GM23248 (cell line): ENCODE measurements at regions not wholly inside any gene's neighbourhood (a gene's known extent, or its start where the extent isn't known, plus 50 kb on each side); places are given as distances from the start of the nearest gene placed in this dataset.

Experiments used
- DNase-seq: peaks from one replicate; pipeline ENCODE4 v3.0.0-alpha.2; 2015
- H2AFZ ChIP-seq: fragments of 200-600 bp; sonication (generic); 2 replicates; pipeline ENCODE4 v1.6.1; 2016; ENCODE audit warnings: antibody characterized with exemption
- H3F3A ChIP-seq: fragments of 200-600 bp; sonication (generic); 2 replicates; pipeline ENCODE4 v1.6.1; 2016; ENCODE audit warnings: mild to moderate bottlenecking, antibody characterized with exemption, mixed run types; ENCODE audit not compliant: insufficient read depth
- H3K27ac ChIP-seq: fragments of 200-600 bp; sonication (generic); 2 replicates; pipeline ENCODE4 v1.5.1; 2016; ENCODE audit warnings: mild to moderate bottlenecking
- H3K27me3 ChIP-seq: fragments of 200-600 bp; sonication (generic); replicated peaks from 2 replicates; pipeline ENCODE4 v1.6.1; 2016; ENCODE audit warnings: mild to moderate bottlenecking; ENCODE audit not compliant: insufficient read depth
- H3K36me3 ChIP-seq: fragments of 200-600 bp; sonication (generic); 2 replicates; pipeline ENCODE4 v1.6.1; 2016; ENCODE audit warnings: low read depth, mild to moderate bottlenecking
- H3K4me1 ChIP-seq: fragments of 200-600 bp; sonication (generic); 2 replicates; pipeline ENCODE4 v1.6.1; 2016; ENCODE audit warnings: mild to moderate bottlenecking; ENCODE audit not compliant: insufficient read depth
- H3K4me2 ChIP-seq: fragments of 200-600 bp; sonication (generic); one replicate; pipeline ENCODE4 v1.6.1; 2016; ENCODE audit warnings: mild to moderate bottlenecking; ENCODE audit not compliant: unreplicated experiment
- H3K4me3 ChIP-seq: fragments of 200-600 bp; sonication (generic); 2 replicates; pipeline ENCODE4 v1.5.1; 2016; ENCODE audit warnings: mild to moderate bottlenecking
- H3K79me2 ChIP-seq: fragments of 200-600 bp; sonication (generic); 2 replicates; pipeline ENCODE4 v1.6.1; 2016; ENCODE audit warnings: mild to moderate bottlenecking; ENCODE audit not compliant: insufficient read depth
- H3K9ac ChIP-seq: fragments of 200-600 bp; sonication (generic); 2 replicates; pipeline ENCODE4 v1.6.1; 2016; ENCODE audit warnings: mild to moderate bottlenecking
- H3K9me2 ChIP-seq: fragments of 200-600 bp; sonication (generic); 2 replicates; pipeline ENCODE4 v1.6.1; 2016; ENCODE audit warnings: mixed run types, mild to moderate bottlenecking, moderate library complexity; ENCODE audit not compliant: insufficient read depth
- H3K9me3 ChIP-seq: fragments of 200-600 bp; sonication (generic); one replicate; pipeline ENCODE4 v1.6.1; 2017; ENCODE audit warnings: low read depth
- H4K20me1 ChIP-seq: fragments of 200-600 bp; sonication (generic); 2 replicates; pipeline ENCODE4 v1.6.0; 2016; ENCODE audit not compliant: insufficient read depth
- EZH2 ChIP-seq: fragments of 200-600 bp; sonication (generic); IDR thresholded peaks from 2 replicates; pipeline ENCODE4 v1.6.1; 2018; ENCODE audit warnings: antibody characterized with exemption, mild to moderate bottlenecking; ENCODE audit not compliant: insufficient read depth, poor library complexity, severe bottlenecking
- EZH2phosphoT487 ChIP-seq: fragments of 200-600 bp; sonication (generic); IDR thresholded peaks from 2 replicates; pipeline ENCODE4 v1.6.1; 2018; ENCODE audit warnings: antibody characterized with exemption, moderate library complexity, mild to moderate bottlenecking, low read depth; ENCODE audit not compliant: insufficient read depth
- WGBS, 2 experiments: methylation state at CpG; one replicate each; pipeline ENCODE4 v1.1.6; 2015 to 2017; ENCODE audit warnings: low lambda C conversion rate in 2 of 2, low coverage in 1 of 2; ENCODE audit errors: missing lambda C conversion rate in 2 of 2; 5-methylcytosine and 5-hydroxymethylcytosine counted together
- in situ Hi-C: fragments of 300-500 bp; cut with MboI; formaldehyde crosslinking; loops from 2 replicates; pipeline ENCODE4 v1.15.0; 2020

DNA sequence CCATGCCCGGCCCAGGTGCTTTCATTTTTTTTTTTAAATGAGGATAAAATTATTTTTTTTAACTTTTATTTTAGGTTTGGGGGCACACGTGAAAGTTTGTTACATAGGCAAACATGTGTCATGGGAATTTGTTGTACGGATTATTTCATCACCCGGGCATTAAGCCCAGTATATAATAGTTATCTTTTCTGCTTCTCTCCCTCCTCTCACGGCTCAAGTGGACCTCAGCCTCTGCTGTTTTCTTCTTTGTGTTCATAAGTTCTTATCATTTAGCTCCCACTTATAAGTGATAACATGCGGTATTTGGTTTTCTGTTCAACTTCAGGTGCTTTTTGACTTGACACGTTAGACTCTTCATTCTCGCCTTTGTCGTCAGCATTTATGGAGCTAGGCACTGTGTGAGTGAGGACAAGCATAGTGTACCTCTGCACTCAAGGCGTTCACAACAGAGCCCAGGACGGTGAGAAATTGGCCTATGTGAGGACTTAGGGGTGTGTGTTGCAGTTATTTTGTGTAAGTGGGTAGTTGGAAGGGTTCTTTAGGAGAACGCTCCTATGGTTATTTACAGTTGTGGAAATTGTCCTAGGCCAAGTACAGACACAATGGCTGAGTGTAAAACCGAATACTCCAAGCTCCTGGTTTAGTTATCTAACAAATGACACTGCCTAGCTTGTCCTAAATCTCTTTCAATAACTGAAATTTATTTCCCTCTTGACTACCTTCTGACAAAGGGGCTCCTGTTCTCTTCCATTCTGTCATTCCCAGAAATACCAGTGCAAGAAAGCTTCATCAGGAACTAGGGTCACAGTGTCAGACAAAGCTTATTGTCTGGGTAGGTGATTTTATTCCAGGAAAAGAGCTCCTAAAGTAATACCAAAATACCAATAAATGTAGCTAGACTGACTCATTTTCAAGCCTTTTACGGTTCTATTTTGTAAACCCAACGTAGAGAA is 200.5 kb upstream of the PRICKLE1 start:
- Histone ChIP-seq H3K27me3 (no peaks in the 10 kb centered on the region), H3K4me2 (peak overlapping the region; percentile 53), H3K9me2 (no peaks in the 10 kb centered on the region), H3F3A (peaks cover 37% of the 10 kb centered on the region), H3K4me1 (peaks cover 42% of the 10 kb centered on the region), H3K27ac (no peak overlapping the region), H2AFZ (no peak overlapping the region), H3K9ac (no peak overlapping the region), H3K79me2 (no peaks in the 10 kb centered on the region), H4K20me1 (no peaks in the 10 kb centered on the region), H3K4me3 (no peak overlapping the region), H3K36me3 (no peaks in the 10 kb centered on the region), H3K9me3 (no peaks in the 10 kb centered on the region)
- TF ChIP-seq EZH2phosphoT487 = no peak
- no peak for DNase-seq
- in situ Hi-C loops = no loop called here
- WGBS, 2 experiments = 83 to 85% methylated on average over 15 of the region's 15 CpGs

DNA sequence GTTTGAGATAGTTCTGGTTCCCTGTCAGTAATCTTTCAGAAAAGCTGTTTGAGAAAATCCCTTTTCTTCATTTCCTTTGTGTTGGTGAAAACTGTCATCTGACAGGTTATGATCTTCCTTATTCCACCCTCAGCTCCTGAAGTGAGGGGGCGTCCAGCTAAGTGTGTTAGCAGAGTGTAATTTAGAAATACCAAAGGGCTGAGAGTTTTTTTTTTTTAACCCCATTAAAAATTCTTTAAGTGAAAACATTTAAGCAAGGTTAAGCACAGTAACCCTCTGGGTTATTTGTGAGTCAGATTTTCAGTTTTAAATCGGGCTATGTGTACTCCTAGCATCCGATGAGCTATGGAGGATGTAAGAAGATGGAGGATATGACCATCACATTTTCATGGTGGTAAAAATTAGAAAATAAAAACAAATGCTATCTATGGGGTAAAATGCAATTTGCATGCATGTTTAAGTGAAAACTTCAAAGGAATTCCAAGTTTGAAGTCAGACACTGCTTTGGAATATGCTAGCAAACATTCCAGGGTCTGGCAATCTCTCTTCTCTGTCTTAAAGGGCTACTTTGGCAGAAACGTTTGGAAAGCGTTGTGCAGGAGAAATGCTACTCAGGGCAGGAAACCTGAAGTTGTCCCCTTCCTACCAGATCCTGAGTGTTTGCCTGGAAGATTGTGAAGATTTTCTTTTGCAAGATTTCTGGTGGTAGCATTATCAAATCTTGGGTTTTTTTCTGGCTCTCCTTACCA is 197.0 kb upstream of the PRICKLE1 start:
- DNase-seq = peak; percentile 44
- peak overlapping the region; percentile 4 for H3K4me2 ChIP-seq

DNA sequence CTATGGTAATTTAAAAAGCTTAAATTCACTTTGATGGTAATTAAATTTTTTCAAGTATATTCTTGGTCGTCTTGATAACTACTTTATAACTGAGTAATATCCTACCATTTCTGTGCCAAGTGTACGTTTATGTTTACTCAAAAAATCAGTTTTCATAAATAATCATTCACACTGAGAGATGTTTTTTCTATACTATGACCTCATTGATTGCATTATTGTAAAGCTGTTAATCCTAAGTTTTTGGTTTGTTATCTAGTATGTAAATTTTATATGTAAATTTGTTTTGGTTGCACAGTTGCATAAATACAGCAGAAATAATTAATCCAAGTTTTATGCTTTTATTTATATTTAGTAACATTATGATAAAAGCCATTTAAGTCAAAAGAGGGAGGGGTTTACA is 196.4 kb upstream of the PRICKLE1 start:
- TF ChIP-seq EZH2 = no peak
- no peak for TF ChIP-seq EZH2phosphoT487
- H3K4me3 ChIP-seq = no peak overlapping the region
- no peak for DNase-seq
- H3K4me1 ChIP-seq = peaks cover 26% of the 10 kb centered on the region
- H3K36me3 ChIP-seq = no peaks in the 10 kb centered on the region
- H3K27ac ChIP-seq = no peak overlapping the region
- H3K27me3 ChIP-seq = no peaks in the 10 kb centered on the region
- no peak overlapping the region for H2AFZ ChIP-seq
- H3K4me2 ChIP-seq = no peak overlapping the region
- no peak overlapping the region for H3K9ac ChIP-seq
- no peaks in the 10 kb centered on the region for H3K79me2 ChIP-seq
- no peaks in the 10 kb centered on the region for H3K9me2 ChIP-seq
- in situ Hi-C loops = no loop called here
- no peaks in the 10 kb centered on the region for H4K20me1 ChIP-seq
- H3F3A ChIP-seq = peaks cover 23% of the 10 kb centered on the region
- H3K9me3 ChIP-seq = no peaks in the 10 kb centered on the region
- 90 to 95% methylated on average over 2 of the region's 2 CpGs for WGBS, 2 experiments

More for the DNA sequence above, 197.0 kb upstream of the PRICKLE1 start:
- no peaks in the 10 kb centered on the region for H3K79me2 ChIP-seq
- no peaks in the 10 kb centered on the region for H3K27me3 ChIP-seq
- WGBS, 2 experiments = 31 to 36% methylated on average over 5 of the region's 5 CpGs
- H3F3A ChIP-seq = peaks cover 29% of the 10 kb centered on the region
- peak overlapping the region; percentile 22 for H2AFZ ChIP-seq
- in situ Hi-C loops = no loop called here
- H3K4me1 ChIP-seq = peaks cover 31% of the 10 kb centered on the region
- H3K9ac ChIP-seq = no peak overlapping the region
- no peaks in the 10 kb centered on the region for H3K9me2 ChIP-seq
- no peak overlapping the region for H3K4me3 ChIP-seq
- H3K27ac ChIP-seq = no peak overlapping the region
- H4K20me1 ChIP-seq = no peaks in the 10 kb centered on the region
- no peaks in the 10 kb centered on the region for H3K9me3 ChIP-seq
- H3K36me3 ChIP-seq = no peaks in the 10 kb centered on the region
- TF ChIP-seq EZH2phosphoT487 (no peak), EZH2 (no peak)

DNA sequence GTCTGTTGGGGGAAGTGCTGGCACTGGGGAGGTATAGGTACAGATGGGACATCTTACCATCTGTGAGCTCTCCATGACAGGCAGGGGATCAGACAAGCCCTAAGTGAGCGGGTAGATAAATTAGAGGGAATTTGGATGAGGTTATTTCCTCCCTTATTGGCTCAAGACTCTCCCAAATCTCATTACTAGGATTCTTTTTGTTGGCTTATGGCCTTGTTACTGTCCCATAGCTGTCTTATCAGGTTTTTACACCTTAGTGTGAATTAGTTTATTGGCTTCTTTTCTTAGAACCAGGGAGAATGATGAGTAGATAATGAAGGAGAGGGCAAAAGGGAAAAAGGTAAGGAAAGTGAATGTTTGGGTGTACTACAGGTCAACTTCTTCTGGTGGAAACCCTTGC is 191.1 kb upstream of the PRICKLE1 start:
- no peak overlapping the region for H3K9ac ChIP-seq
- no peaks in the 10 kb centered on the region for H4K20me1 ChIP-seq
- H3K27me3 ChIP-seq = no peaks in the 10 kb centered on the region
- H3F3A ChIP-seq = peaks cover 26% of the 10 kb centered on the region
- H3K27ac ChIP-seq = no peak overlapping the region
- H3K36me3 ChIP-seq = no peaks in the 10 kb centered on the region
- H3K9me2 ChIP-seq = no peaks in the 10 kb centered on the region
- H3K9me3 ChIP-seq = no peaks in the 10 kb centered on the region
- in situ Hi-C loops = no loop called here
- H3K79me2 ChIP-seq = no peaks in the 10 kb centered on the region
- H3K4me1 ChIP-seq = peaks cover 18% of the 10 kb centered on the region
- no peak overlapping the region for H3K4me3 ChIP-seq
- no peak for TF ChIP-seq EZH2phosphoT487
- TF ChIP-seq EZH2 = no peak
- no peak overlapping the region for H2AFZ ChIP-seq
- DNase-seq = no peak
- H3K4me2 ChIP-seq = no peak overlapping the region
- 73 to 81% methylated on average over 1 of the region's 1 CpG for WGBS, 2 experiments
